Caco-2 (cell line): ENCODE measurements at regions not wholly inside any gene's neighbourhood (a gene's known extent, or its start where the extent isn't known, plus 50 kb on each side); places are given as distances from the start of the nearest gene placed in this dataset.

ENCODE experiments used
- BruUV-seq: library from RNA; stranded (reverse); fragments of 400-500 nt; replicated peaks from 2 replicates; lab custom pipeline; 2021; lab: Mats Ljungman, UMichigan
- CTCF ChIA-PET: fragments of 300-600 bp; sonication (Branson Sonifier 250); formaldehyde crosslinking; loops from one replicate; lab custom pipeline; 2022; ENCODE audit warnings: antibody characterized with exemption; lab: Charles Lee
- POLR2A ChIA-PET: fragments of 300-600 bp; sonication (Branson Sonifier 250); formaldehyde crosslinking; loops from one replicate; lab custom pipeline; 2022; ENCODE audit warnings: antibody characterized with exemption; lab: Charles Lee
- DNase-seq, 2 experiments: peaks; one replicate each; pipeline versions ENCODE4 v3.0.0 to v3.0.0-alpha.2; 2020 to 2022
- H3K27me3 ChIP-seq: replicated peaks from 2 replicates; pipeline ENCODE4 v1.6.0; 2011; ENCODE audit warnings: low read length; ENCODE audit not compliant: control insufficient read depth, insufficient read depth
- H3K36me3 ChIP-seq: 2 replicates; pipeline ENCODE4 v1.5.1; 2011; ENCODE audit warnings: low read length; ENCODE audit not compliant: control insufficient read depth, insufficient read depth
- H3K4me1 ChIP-seq: fragments of 250-450 bp; sonication (Bioruptor Pico); 2 replicates; pipeline ENCODE4 v1.5.1; 2020; ENCODE audit warnings: mild to moderate bottlenecking
- H3K4me3 ChIP-seq: 2 replicates; pipeline ENCODE4 v1.5.1; 2011; ENCODE audit warnings: low read depth, mild to moderate bottlenecking, control low read depth, low read length
- H3K9me3 ChIP-seq: fragments of 250-450 bp; sonication (Bioruptor Pico); 2 replicates; pipeline ENCODE4 v1.5.1; 2020; ENCODE audit warnings: mild to moderate bottlenecking, moderate library complexity
- H3K27ac Mint-ChIP-seq: one replicate; pipeline ENCODE4 v1.8.0; 2022; ENCODE audit warnings: mixed read lengths; ENCODE audit not compliant: unreplicated experiment
- H3K27me3 Mint-ChIP-seq: one replicate; pipeline ENCODE4 v1.8.0; 2022; ENCODE audit warnings: mixed read lengths; ENCODE audit not compliant: insufficient read depth, unreplicated experiment
- H3K36me3 Mint-ChIP-seq: one replicate; pipeline ENCODE4 v1.8.0; 2022; ENCODE audit warnings: mild to moderate bottlenecking, mixed read lengths; ENCODE audit not compliant: insufficient read depth, unreplicated experiment
- H3K4me1 Mint-ChIP-seq: one replicate; pipeline ENCODE4 v1.8.0; 2022; ENCODE audit warnings: low read depth, mixed read lengths; ENCODE audit not compliant: unreplicated experiment
- H3K4me3 Mint-ChIP-seq: one replicate; pipeline ENCODE4 v1.8.0; 2022; ENCODE audit warnings: mild to moderate bottlenecking, moderate library complexity, mixed read lengths; ENCODE audit not compliant: unreplicated experiment
- H3K9me3 Mint-ChIP-seq: one replicate; pipeline ENCODE4 v1.8.0; 2022; ENCODE audit warnings: mixed read lengths; ENCODE audit not compliant: unreplicated experiment
- intact Hi-C: fragments of 100-400 bp; cut with micrococcal nuclease; formaldehyde crosslinking; loops from one replicate; pipeline ENCODE4 v1.10.0; 2022; ENCODE audit not compliant: unreplicated experiment
- TF ChIP-seq, protein P1 (sequence below), 2 experiments: fragments of 200-600 bp in 1 of 2; IDR thresholded peaks; 1 replicate in 1 of 2; 2 replicates in 1 of 2; pipeline versions ENCODE4 v1.5.1 to v1.8.0; 2011 to 2022; ENCODE audit warnings: antibody characterized with exemption in 1 of 2, control low read depth in 1 of 2, inconsistent platforms in 1 of 2, low read depth in 1 of 2, low read length in 1 of 2, mild to moderate bottlenecking in 1 of 2, moderate library complexity in 1 of 2; ENCODE audit not compliant: insufficient read depth in 1 of 2, severe bottlenecking in 1 of 2, unreplicated experiment in 1 of 2

DNA sequence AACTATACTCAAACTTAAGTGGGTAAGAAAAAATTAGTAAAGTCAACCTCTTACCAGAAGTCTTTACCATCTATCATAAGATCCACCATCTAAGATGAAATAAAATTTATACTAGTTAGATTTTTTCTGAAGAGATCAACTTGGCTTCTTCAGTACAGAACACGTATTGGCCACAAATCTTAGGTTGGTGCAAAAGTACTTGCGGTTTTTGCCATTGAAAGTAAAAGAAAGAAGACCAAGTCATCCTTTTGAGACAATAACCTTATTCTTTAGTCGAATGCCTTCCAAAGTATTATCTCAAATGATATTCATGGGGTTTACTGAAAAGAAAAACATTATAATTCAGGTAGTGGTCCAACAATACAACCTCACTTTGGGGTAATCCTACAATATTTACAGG lies 292.6 kb upstream of the PTCHD4 start:
- H3K4me1 Mint-ChIP-seq, result no peaks in the 10 kb centered on the region
- DNase-seq, result no peak
- CTCF ChIA-PET, result no interaction called here

DNA sequence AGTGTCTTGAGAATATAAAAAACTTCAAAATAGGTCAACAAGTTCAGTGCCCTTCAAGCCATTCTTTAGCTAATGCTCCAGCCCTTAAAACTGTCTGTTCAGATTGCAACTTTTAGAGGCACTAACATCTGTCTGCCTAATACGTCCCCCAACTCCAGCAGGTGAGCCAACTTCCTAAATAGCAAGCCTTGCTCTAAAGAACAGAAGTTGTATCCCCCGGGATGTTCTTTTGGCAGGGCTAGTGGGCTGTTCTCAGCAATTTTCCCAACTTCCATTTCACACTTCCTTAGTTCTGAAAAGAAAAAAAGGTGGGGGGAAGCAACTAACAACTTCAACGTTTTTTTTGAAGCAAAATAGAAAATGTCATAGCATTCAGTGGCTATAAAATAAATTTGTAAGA lies 290.0 kb upstream of the PTCHD4 start:
- H3K4me1 Mint-ChIP-seq, result no peaks in the 10 kb centered on the region
- H3K9me3 Mint-ChIP-seq, result no peaks in the 10 kb centered on the region
- intact Hi-C loops, result no loop called here
- no peak overlapping the region for H3K4me3 ChIP-seq
- DNase-seq, result no peak
- no peaks in the 10 kb centered on the region for H3K4me1 ChIP-seq
- H3K27me3 Mint-ChIP-seq, result peaks cover 6% of the 10 kb centered on the region
- H3K27ac Mint-ChIP-seq, result no peak overlapping the region
- H3K36me3 ChIP-seq, result no peaks in the 10 kb centered on the region
- POLR2A ChIA-PET, result no interaction called here
- peaks cover 5% of the 10 kb centered on the region; the same call in 1 of the 2 replicates for H3K9me3 ChIP-seq
- CTCF ChIA-PET, result no interaction called here
- BruUV-seq, result no TSS peak
- H3K27me3 ChIP-seq, result no peaks in the 10 kb centered on the region
- H3K36me3 Mint-ChIP-seq, result no peaks in the 10 kb centered on the region
- H3K4me3 Mint-ChIP-seq, result no peak overlapping the region
- TF ChIP-seq, protein P1, sequence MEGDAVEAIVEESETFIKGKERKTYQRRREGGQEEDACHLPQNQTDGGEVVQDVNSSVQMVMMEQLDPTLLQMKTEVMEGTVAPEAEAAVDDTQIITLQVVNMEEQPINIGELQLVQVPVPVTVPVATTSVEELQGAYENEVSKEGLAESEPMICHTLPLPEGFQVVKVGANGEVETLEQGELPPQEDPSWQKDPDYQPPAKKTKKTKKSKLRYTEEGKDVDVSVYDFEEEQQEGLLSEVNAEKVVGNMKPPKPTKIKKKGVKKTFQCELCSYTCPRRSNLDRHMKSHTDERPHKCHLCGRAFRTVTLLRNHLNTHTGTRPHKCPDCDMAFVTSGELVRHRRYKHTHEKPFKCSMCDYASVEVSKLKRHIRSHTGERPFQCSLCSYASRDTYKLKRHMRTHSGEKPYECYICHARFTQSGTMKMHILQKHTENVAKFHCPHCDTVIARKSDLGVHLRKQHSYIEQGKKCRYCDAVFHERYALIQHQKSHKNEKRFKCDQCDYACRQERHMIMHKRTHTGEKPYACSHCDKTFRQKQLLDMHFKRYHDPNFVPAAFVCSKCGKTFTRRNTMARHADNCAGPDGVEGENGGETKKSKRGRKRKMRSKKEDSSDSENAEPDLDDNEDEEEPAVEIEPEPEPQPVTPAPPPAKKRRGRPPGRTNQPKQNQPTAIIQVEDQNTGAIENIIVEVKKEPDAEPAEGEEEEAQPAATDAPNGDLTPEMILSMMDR (IDR thresholded peaks at IDR 0.05; ENCODE audit: insufficient read depth in 1 of 2, low read depth in 1 of 2, low read length in 1 of 2, severe bottlenecking in 1 of 2, unreplicated experiment in 1 of 2), result no peak

More for the DNA sequence above, 292.6 kb upstream of the PTCHD4 start:
- no peaks in the 10 kb centered on the region for H3K36me3 Mint-ChIP-seq
- H3K4me1 ChIP-seq, result no peaks in the 10 kb centered on the region
- no peaks in the 10 kb centered on the region for H3K36me3 ChIP-seq
- H3K27me3 Mint-ChIP-seq, result peaks cover 6% of the 10 kb centered on the region
- intact Hi-C loops, result no loop called here
- TF ChIP-seq, protein P1 (IDR thresholded peaks at IDR 0.05; ENCODE audit: insufficient read depth in 1 of 2, low read depth in 1 of 2, low read length in 1 of 2, severe bottlenecking in 1 of 2, unreplicated experiment in 1 of 2), result no peak
- H3K27ac Mint-ChIP-seq, result no peak overlapping the region
- H3K4me3 ChIP-seq, result no peak overlapping the region
- H3K9me3 Mint-ChIP-seq, result no peaks in the 10 kb centered on the region
- no TSS peak for BruUV-seq
- peaks cover 5% of the 10 kb centered on the region; the same call in 1 of the 2 replicates for H3K9me3 ChIP-seq
- POLR2A ChIA-PET, result no interaction called here
- no peak overlapping the region for H3K4me3 Mint-ChIP-seq
- H3K27me3 ChIP-seq, result no peaks in the 10 kb centered on the region

DNA sequence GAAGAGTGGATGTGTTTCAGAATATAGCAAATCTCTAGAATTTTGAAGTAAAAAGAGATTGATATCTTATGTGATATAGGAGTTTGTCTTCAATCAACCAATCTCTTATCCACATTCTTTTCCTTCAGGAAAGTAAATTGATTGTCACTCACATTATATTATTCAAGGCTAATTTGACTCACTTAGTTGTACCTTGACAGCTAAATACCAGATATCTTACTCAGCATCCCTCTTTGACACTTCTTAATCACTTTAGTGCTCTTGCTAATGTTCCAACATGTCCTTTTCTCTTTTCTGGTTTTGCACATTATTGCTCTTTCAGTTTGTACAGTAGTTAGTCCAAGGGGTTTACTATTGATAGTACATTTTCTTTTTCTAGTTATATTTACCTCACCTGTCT lies 286.9 kb upstream of the PTCHD4 start:
- ChIA-PET CTCF (no interaction called here), POLR2A (no interaction called here)
- Mint-ChIP-seq H3K27me3 (peaks cover 6% of the 10 kb centered on the region), H3K27ac (no peak overlapping the region), H3K4me1 (no peaks in the 10 kb centered on the region), H3K4me3 (no peak overlapping the region), H3K36me3 (no peaks in the 10 kb centered on the region), H3K9me3 (no peaks in the 10 kb centered on the region)
- Histone ChIP-seq H3K36me3 (no peaks in the 10 kb centered on the region), H3K4me1 (no peaks in the 10 kb centered on the region), H3K27me3 (no peaks in the 10 kb centered on the region), H3K4me3 (no peak overlapping the region), H3K9me3 (no peaks in the 10 kb centered on the region)
- intact Hi-C loops, result no loop called here
- no peak for DNase-seq
- BruUV-seq, result no TSS peak
- TF ChIP-seq, protein P1 (IDR thresholded peaks at IDR 0.05; ENCODE audit: insufficient read depth in 1 of 2, low read depth in 1 of 2, low read length in 1 of 2, severe bottlenecking in 1 of 2, unreplicated experiment in 1 of 2), result no peak
